ENCODE measurements at regions not wholly inside any gene's neighbourhood (a gene's known extent, or its start where the extent isn't known, plus 50 kb on each side); places are given as distances from the start of the nearest gene placed in this dataset.

- TF ChIP-seq POLR2A (IDR thresholded peaks at IDR 0.05) (no peak), CTCF (IDR thresholded peaks at IDR 0.05) (no peak)
These were observed 126.0 kb upstream of the ACO1 start for GRCh38 chr9:32258482-32258881.

Data from lower leg skin (tissue), 3 donors.